ENCODE measurements at regions not wholly inside any gene's neighbourhood (a gene's known extent, or its start where the extent isn't known, plus 50 kb on each side); places are given as distances from the start of the nearest gene placed in this dataset.

DNA sequence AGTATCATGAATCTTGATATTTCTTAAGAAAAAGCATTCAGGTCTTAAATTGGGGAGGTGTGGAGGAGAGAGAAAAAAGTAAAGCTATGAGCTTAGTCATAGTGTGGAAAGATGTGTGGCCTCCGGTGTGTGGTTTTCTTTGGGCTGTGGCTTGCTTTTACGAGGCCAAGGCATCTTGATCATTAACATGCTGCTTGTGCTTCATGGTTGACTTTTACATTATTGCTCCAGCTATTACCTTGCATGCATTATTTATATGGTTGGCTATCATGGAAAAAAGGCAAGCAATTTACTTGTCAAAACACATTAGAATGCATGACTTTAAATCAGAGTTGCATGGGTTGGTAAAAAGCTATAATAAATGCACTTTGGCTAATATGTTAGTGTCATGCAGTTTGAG lies 300.7 kb upstream of the ADARB2 start:
- Histone ChIP-seq H2AFZ (ENCODE audit: low read depth, low read length, severe bottlenecking) (no peak overlapping the region), H3K9me3 (ENCODE audit: insufficient read depth, low read length) (no peaks in the 10 kb centered on the region), H3F3A (ENCODE audit: insufficient read depth) (no peaks in the 10 kb centered on the region), H3K4me2 (ENCODE audit: low read depth, low read length, poor library complexity, severe bottlenecking) (no peak overlapping the region), H3K27ac (ENCODE audit: low read depth, low read length) (no peak overlapping the region), H3K27me3 (ENCODE audit: low read length) (no peaks in the 10 kb centered on the region), H4K20me1 (ENCODE audit: low read depth, low read length) (no peaks in the 10 kb centered on the region), H3K9ac (ENCODE audit: low read length) (no peak overlapping the region), H3K79me2 (ENCODE audit: insufficient read depth, low read length) (no peaks in the 10 kb centered on the region), H3K9me2 (replicated peaks; ENCODE audit: insufficient read depth, low read length) (no peaks in the 10 kb centered on the region), H3K4me3 (ENCODE audit: insufficient read depth, low read length, poor library complexity, severe bottlenecking) (no peak overlapping the region), H3K36me3 (ENCODE audit: low read length) (no peaks in the 10 kb centered on the region)
- TF ChIP-seq EZH2phosphoT487 (conservative IDR thresholded peaks at IDR 0.05; ENCODE audit: low read length): no peak
- TF ChIP-seq, protein P1, sequence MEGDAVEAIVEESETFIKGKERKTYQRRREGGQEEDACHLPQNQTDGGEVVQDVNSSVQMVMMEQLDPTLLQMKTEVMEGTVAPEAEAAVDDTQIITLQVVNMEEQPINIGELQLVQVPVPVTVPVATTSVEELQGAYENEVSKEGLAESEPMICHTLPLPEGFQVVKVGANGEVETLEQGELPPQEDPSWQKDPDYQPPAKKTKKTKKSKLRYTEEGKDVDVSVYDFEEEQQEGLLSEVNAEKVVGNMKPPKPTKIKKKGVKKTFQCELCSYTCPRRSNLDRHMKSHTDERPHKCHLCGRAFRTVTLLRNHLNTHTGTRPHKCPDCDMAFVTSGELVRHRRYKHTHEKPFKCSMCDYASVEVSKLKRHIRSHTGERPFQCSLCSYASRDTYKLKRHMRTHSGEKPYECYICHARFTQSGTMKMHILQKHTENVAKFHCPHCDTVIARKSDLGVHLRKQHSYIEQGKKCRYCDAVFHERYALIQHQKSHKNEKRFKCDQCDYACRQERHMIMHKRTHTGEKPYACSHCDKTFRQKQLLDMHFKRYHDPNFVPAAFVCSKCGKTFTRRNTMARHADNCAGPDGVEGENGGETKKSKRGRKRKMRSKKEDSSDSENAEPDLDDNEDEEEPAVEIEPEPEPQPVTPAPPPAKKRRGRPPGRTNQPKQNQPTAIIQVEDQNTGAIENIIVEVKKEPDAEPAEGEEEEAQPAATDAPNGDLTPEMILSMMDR (IDR thresholded peaks at IDR 0.05; ENCODE audit: insufficient read depth, low read length, poor library complexity, severe bottlenecking): no peak

DNA sequence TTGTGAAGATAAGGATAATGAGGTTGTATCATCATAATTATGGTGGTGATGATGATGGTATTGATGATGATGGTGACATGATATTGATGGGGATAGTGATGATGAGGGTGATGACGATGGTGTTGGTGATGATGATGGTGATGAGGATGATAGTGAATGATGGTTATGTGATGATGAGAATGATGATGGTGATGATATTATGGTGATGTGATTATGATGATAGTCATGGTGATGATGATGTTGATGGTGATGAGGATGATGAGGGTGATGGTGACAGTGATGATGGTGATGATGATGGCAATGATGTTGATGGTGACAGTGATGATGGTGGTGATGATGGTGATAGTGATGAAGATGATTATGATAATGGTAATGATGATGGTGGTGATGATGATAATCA lies 299.9 kb upstream of the ADARB2 start:
- H4K20me1 ChIP-seq (ENCODE audit: low read depth, low read length): no peaks in the 10 kb centered on the region
- H3K4me2 ChIP-seq (ENCODE audit: low read depth, low read length, poor library complexity, severe bottlenecking): no peak overlapping the region
- no peaks in the 10 kb centered on the region for H3K9me3 ChIP-seq (ENCODE audit: insufficient read depth, low read length)
- H3K9ac ChIP-seq (ENCODE audit: low read length): no peak overlapping the region
- no peaks in the 10 kb centered on the region for H3F3A ChIP-seq (ENCODE audit: insufficient read depth)
- TF ChIP-seq, protein P1 (IDR thresholded peaks at IDR 0.05; ENCODE audit: insufficient read depth, low read length, poor library complexity, severe bottlenecking): no peak
- TF ChIP-seq EZH2phosphoT487 (conservative IDR thresholded peaks at IDR 0.05; ENCODE audit: low read length): no peak
- no peaks in the 10 kb centered on the region for H3K27me3 ChIP-seq (ENCODE audit: low read length)
- H2AFZ ChIP-seq (ENCODE audit: low read depth, low read length, severe bottlenecking): no peak overlapping the region
- H3K4me3 ChIP-seq (ENCODE audit: insufficient read depth, low read length, poor library complexity, severe bottlenecking): no peak overlapping the region
- no peaks in the 10 kb centered on the region for H3K36me3 ChIP-seq (ENCODE audit: low read length)
- H3K9me2 ChIP-seq (replicated peaks; ENCODE audit: insufficient read depth, low read length): no peaks in the 10 kb centered on the region
- no peak overlapping the region for H3K27ac ChIP-seq (ENCODE audit: low read depth, low read length)
- H3K79me2 ChIP-seq (ENCODE audit: insufficient read depth, low read length): no peaks in the 10 kb centered on the region

DNA sequence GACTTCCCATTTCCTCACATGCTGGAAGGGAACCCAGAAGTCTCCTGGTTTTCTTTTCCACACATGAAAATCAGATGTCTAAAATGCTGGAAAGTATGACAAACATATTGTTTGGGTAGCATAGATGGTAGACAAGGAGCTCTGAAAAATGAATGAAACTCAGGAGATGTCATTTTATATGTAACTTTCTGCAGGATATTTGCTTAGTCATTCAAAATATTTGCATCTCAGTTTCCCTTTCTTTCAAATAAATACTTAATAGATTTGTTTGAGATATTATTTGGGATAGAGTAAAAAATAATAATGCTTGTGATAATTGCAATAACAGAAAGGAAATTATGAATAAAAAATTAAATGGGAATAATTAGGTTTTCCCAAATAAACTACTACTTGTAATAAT lies 298.9 kb upstream of the ADARB2 start:
- Histone ChIP-seq H3K4me2 (ENCODE audit: low read depth, low read length, poor library complexity, severe bottlenecking) (no peak overlapping the region), H3K27ac (ENCODE audit: low read depth, low read length) (no peak overlapping the region), H3K9me3 (ENCODE audit: insufficient read depth, low read length) (no peaks in the 10 kb centered on the region), H2AFZ (ENCODE audit: low read depth, low read length, severe bottlenecking) (no peak overlapping the region), H3K79me2 (ENCODE audit: insufficient read depth, low read length) (no peaks in the 10 kb centered on the region), H3K36me3 (ENCODE audit: low read length) (no peaks in the 10 kb centered on the region), H3K9ac (ENCODE audit: low read length) (no peak overlapping the region), H3K4me3 (ENCODE audit: insufficient read depth, low read length, poor library complexity, severe bottlenecking) (no peak overlapping the region), H3K27me3 (ENCODE audit: low read length) (no peaks in the 10 kb centered on the region), H4K20me1 (ENCODE audit: low read depth, low read length) (no peaks in the 10 kb centered on the region), H3F3A (ENCODE audit: insufficient read depth) (no peaks in the 10 kb centered on the region), H3K9me2 (replicated peaks; ENCODE audit: insufficient read depth, low read length) (no peaks in the 10 kb centered on the region)
- TF ChIP-seq EZH2phosphoT487 (conservative IDR thresholded peaks at IDR 0.05; ENCODE audit: low read length): no peak
- TF ChIP-seq, protein P1 (IDR thresholded peaks at IDR 0.05; ENCODE audit: insufficient read depth, low read length, poor library complexity, severe bottlenecking): no peak

All from SU-DHL-6 (cell line).